DND-41 (cell line): ENCODE measurements at regions not wholly inside any gene's neighbourhood (a gene's known extent, or its start where the extent isn't known, plus 50 kb on each side); places are given as distances from the start of the nearest gene placed in this dataset.

Experiments
- EZH2 ChIP-seq: IDR thresholded peaks from 3 replicates; pipeline ENCODE4 v1.6.1; 2012; ENCODE audit warnings: borderline replicate concordance, low read depth, mild to moderate bottlenecking, moderate library complexity, low read length, inconsistent platforms; ENCODE audit not compliant: severe bottlenecking
- TF ChIP-seq, protein P1 (sequence below): IDR thresholded peaks from 2 replicates; pipeline ENCODE4 v1.5.1; 2012; ENCODE audit warnings: borderline replicate concordance, low read length, moderate library complexity, mild to moderate bottlenecking; ENCODE audit not compliant: poor library complexity, severe bottlenecking; ENCODE audit errors: extremely low read depth

DNA sequence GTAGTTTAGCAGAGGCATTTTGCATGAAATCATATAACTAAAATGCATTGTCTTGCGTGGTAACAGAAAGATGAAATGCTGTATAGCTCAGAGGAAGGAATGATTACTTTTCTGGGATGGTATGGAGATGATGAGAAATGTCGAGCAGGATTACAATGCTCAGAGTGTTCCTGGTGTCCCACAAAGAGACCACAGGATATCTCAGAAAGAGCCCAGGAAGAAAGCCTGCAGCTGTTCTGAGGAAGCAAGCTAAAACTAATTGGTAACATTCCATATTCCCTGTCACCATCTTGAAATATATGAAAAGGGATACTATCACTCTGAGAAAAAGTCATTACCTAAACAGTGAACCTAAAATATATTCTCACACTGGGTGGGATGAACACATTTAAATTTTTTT lies 233.1 kb downstream of the POU4F1 start:
- TF ChIP-seq, protein P1, sequence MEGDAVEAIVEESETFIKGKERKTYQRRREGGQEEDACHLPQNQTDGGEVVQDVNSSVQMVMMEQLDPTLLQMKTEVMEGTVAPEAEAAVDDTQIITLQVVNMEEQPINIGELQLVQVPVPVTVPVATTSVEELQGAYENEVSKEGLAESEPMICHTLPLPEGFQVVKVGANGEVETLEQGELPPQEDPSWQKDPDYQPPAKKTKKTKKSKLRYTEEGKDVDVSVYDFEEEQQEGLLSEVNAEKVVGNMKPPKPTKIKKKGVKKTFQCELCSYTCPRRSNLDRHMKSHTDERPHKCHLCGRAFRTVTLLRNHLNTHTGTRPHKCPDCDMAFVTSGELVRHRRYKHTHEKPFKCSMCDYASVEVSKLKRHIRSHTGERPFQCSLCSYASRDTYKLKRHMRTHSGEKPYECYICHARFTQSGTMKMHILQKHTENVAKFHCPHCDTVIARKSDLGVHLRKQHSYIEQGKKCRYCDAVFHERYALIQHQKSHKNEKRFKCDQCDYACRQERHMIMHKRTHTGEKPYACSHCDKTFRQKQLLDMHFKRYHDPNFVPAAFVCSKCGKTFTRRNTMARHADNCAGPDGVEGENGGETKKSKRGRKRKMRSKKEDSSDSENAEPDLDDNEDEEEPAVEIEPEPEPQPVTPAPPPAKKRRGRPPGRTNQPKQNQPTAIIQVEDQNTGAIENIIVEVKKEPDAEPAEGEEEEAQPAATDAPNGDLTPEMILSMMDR, result no peak
- no peak for TF ChIP-seq EZH2
